GM21529 (cell line): ENCODE measurements at regions not wholly inside any gene's neighbourhood (a gene's known extent, or its start where the extent isn't known, plus 50 kb on each side); places are given as distances from the start of the nearest gene placed in this dataset.
"Not testable (repeated sequence)": the region's sequence is repeated elsewhere in the genome, so short reads cannot be mapped to it uniquely, and the experiment has no call there.

Experiments used
- ATAC-seq: cut with Tn5 transposase; IDR thresholded peaks from one replicate; pipeline ENCODE4 v1.9.1; 2021; ENCODE audit not compliant: unreplicated experiment

DNA sequence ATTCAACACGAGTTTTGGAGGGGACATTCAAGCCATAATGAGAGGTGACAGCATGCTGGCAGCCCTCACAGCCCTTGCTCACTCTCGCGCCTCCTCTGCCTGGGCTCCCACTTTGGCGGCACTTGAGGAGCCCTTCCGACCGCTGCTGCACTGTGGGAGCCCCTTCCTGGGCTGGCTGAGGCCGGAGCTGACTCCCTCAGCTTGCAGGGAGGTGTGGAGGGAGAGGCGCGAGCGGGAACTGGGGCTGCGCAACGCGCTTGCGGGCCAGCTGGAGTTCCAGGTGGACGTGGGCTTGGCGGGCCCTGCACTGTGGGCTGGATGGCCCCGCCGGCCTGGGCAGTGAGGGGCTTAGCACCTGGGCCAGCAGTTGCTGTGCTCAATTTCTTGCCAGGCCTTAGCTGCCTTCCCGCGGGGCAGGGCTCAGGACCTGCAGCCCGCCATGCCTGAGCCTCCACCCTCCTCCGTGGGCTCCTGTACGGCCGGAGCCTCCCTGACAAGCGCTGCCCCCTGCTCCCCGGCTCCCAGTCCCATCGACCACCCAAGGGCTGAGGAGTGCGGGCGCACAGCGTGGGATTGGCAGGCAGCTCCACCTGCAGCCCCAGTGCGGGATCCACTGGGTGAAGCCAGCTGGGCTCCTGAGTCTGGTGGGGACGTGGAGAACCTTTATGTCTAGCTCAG is 123.3 kb downstream of the EFNB1 start:
- not testable (repeated sequence) for ATAC-seq

DNA sequence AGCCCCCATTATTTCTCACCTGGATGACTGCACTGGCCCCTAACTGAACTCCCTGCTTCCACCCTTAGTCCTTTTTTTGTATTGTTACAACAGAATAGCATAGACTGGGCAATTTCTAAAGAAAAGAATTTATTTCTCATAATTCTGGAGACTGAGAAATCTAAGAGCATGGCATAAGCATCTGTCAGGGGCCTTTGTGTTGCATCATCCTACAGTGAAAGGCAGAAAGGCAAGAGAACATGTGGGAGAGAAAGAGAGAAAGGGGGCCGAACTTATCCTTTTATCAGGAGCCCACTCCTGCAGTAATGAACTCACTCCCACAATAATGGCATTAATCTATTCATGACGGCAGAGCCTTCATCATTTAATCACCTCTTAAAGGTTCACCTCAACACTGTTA is 122.1 kb downstream of the EFNB1 start:
- ATAC-seq = no peak

DNA sequence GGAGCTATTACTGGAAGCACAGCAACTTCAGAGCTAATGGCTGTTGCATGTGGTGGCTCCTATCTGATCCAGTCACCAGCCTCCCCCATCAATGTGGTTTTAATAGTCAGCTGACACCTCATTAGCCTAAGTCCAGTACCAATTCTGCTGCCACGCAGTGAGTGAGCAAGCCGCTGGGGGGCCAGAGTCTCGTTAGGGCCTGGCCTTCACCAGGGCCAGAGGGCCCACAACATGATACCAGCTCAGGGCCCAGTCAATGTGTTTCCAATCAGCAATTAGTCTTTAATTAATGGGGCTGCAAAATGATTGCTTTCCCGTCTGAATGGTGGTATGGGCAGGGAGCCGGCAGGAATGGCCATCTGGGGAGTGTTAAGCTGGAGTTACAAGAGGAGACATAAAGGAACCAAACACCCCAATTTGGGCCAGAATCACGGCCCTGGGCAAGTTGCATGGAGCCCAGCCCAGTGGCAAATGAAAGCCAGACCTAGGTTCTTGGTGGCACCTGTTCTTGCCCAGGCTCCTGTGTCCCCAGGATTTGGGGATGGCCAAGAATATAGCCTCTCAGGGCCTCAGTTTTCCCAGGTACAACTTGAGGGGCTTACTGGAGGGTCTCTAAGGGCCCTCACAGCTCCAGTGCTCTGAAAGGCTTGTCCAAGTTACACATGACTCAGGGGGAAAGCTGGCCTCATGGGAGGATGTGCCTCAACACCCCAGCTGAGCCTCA is 119.2 kb downstream of the EFNB1 start:
- no peak for ATAC-seq

DNA sequence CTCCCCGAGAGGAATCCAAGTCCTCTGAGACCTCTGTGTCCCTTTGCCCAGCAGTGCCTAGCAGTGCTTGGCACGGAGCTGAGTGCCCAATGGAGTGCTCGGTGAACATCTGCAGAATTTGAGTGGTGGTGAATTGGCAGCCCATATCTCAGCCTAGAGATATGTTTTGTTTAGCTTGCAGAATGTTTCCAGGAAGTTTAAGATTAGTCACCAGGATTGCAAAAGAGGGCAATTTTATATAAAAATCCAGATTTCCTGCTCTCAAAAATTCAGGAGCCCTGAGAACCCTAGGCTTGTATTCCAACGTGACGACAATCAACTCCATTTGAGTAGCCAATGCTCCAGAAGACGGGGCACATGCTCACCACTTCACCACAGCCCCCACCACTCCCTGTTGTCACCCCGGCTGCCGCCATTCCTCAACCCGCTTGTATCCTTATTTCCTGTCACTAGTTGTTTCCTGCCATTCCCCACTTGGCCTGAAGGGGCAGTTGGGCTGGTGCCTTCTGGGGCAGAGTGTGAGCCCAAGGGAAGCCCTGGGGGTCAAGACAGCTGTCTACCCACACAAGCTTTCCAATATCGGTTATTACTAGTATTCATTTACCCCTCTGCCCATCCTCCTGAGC is 116.9 kb downstream of the EFNB1 start:
- ATAC-seq = no peak

DNA sequence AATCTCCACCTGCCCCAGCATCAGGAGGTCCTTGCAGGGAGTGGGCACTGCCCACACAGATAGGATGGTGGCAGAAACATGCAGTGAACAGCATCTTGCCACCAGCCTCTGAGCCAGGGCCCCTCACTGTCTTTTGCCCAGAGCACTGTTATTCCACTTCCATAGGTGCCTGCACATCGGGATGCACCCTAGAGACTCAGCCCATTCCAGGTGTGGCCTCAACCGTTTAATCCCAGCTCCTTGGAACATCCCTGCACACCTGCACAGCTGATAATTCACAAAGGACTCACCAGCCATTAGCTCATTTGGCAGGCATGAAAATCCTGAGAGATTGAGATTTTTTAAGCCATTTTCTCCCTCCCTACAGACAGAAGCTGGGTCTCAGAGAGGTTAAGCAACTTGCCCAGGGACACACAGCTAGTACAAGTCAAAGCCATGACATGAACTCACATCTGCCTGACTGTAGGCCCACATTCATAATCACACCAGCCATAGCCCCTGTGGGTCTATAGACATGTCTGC is 116.3 kb downstream of the EFNB1 start:
- no peak for ATAC-seq

DNA sequence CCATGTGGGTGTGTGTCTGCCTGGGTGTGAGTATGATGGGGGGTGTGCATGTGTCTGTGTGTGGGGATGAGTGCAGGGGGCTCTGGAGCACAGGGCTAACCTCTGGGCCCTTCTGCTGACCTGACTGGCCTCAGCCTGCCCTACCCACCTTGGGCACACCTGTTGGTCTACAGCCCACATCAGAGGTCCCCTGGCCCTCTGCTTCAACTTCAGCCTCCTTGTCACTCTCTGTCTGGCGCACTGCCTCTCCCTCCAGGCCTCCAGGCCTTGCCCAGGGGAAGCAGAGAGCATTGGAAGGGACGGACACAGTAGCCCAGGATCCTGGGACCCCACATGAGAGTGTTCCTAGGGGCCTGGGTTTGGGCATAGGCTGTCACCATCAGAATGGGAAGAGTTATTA is 115.4 kb downstream of the EFNB1 start:
- ATAC-seq = no peak

DNA sequence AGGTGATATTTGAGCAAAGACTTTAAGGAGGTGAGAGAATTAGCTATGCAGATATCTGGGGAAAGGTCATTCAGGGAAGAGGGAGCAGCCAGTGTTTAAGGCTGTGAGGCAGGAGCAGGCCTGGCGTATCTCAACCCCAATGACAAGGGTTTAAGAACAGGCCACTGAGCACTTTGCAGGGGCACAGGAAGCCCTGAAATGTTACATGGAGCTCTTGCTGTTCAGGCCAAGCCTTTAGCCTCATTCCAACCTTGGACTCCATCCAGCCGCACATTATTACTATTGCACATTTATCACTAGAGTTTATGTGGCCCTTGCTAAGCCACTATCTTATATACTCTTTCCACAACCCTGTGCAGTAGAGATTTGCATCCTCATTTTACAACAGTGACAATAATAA is 114.0 kb downstream of the EFNB1 start:
- no peak for ATAC-seq

DNA sequence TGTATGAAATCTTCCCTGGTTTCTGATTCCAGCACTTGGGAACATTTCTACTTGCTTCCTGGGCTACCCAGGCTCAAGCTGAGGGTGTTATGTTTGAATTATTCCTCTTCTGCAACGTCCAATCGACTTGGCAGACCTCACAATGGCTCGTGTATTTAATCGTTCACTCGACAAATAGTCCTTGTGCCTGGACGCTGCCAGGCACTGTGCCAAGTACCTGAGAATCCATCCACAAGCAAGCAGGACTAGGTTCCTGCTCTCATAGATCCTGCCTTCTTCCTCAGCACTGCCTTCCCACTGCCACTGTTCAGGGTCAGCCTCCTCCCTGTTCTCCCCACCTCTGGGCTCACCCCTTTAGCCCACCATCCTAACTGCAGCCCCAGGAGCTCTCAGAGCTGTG is 113.3 kb downstream of the EFNB1 start:
- no peak for ATAC-seq

DNA sequence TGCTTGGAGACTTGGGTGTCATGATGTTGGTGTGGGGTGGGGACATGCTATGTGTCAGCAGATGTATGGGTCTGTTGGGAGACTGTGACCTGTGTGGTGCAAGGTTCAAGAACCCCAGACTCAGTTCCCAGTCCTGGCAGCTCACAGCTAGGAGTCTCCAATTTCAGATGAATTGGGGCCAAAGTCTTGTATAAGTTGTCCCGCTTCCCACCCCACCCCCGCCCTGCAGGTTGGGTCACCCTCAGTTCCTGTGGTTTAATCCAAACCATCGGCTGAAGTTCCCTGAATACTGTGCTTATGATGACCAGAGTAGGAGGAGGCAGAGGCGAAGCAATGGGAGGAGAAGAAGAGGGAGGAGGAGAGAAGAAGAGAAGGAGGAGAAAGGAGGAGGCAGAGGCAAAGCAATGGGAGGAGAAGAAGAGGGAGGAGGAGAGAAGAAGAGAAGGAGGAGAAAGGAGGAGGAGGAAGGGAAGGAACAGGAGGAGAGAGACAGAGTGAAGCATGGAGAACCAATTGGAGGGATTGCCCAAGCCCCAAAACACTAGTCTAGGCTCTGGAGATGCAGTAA is 112.6 kb downstream of the EFNB1 start:
- no peak for ATAC-seq

DNA sequence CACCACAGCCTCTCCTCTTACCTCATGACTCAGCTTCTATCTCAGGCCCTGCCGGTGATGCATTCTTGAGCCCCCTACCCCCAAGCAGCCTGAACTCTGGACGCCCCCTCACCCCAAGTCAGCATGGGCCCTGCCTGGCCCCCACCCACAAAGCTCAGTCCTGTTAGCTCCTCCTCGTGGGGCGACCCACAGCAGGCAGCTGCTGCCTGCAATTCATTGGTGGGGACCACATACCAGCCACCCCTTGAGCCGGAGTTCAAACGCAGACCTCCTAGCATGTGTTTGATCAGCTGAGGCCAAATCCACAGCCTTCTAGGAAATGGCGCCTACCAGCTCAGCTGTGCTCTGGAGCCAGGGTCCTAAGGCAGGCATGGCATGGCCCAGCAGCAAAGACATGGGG is 111.8 kb downstream of the EFNB1 start:
- ATAC-seq = no peak

DNA sequence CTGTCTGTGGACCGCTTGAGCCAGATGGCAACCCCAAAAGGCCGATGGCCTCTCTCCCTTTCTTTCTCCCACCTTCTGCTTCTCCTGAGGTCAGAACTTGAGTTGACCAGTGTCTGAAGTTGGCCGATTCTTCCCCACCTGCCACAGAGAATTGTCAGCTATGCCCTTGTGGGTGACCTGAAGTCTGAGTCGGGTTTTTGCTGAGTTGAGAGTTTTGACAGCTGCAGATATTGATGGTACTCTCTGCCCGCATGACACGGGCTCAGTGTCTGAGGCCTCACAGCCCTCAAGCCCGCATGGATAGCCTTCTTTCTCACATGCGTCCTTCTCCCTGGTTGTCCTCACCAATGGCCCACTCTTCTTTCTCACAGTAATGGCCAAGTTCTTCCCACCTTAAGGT is 111.0 kb downstream of the EFNB1 start:
- no peak for ATAC-seq

DNA sequence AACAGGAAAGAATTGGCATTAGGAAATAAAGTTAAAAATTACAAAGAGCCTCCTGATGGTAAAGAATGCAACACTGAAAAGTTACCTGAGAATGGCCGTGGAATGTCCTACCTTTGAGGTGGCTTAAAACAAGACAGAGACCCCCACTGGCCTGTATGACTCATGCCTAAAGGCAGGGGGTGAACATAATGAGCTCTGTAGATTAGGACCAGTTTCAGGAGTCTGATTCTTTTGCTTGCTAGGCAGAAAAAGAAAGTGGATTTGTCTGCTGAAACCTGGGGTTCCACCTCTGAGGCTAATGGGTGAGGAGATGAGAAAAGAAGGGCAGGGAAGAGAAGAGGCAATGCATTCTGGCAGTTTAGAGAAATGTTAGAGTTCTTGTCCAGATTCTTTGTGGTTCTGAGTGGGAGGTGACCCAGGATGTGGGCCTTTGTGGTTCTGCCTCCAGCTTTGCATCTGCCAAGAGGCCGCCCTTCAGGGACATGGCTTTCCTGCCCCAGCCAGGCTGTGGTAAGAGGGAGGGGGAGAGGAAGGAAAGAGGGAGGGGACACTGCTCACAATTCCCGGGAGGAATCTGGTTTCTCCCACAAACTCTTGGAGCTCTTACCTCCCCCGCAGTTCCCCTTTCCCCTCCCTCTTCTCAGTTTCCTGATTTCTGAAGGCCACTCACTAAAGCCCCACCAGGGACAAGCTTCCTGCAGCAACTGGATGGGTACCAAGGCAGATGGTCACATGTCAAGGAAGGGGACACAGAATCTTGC is 109.6 kb downstream of the EFNB1 start:
- ATAC-seq = no peak

DNA sequence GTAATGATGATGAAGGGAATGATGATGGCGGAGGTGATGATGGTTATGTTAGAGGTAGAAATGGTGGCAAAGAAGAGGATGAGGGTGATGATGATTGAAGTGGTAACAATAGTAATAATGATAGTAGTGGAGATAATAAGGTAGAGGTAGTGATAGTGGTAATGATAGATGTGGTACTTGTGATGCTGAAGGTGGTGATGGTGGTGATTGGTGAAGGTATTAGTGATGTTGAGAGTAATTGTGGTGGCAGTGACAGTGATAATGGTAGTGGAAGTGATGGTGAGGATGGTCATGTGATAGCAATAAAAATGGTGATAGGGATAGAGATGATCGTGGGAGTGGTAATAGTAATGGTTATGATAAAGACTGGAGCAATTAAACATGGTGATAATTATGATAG is 108.8 kb downstream of the EFNB1 start:
- no peak for ATAC-seq

DNA sequence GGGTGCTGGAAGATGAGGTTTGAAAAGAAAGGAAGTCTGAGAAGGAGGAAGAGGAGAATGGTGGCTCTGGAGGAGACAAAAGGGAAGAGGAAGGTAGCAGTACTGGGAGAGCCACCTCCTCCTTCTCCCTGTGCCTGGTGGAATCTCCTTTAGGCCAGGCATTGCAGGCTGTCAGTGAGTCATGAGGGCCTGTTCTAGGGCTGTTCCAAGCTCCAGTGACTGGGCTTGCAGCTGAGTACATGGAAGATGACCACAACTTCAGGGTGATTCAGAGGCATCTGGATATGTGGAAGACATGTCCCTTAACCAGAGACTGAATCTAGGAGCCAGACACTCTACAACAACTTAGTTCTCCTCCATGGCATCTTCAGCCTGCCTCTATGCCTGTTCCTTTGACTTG is 107.8 kb downstream of the EFNB1 start:
- no peak for ATAC-seq

DNA sequence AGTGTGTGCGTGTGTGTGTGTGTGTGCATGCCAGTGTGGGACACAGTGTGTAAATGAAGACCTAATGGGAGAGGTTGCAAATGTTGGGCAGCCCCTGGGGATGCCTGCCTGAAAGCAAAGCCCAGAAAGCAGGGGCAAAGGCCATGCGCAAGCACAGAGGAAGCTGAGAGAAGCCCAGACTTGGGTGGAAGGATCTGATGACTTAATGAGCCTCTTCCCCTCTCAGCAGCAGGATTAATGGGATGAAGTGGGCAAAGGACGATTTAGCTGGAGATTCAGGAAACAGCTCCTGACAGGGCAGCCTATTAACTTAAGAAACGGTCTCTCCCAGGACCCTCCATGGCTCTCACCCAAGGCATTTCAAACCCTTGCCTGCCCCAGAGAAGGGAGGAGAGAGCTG is 107.3 kb downstream of the EFNB1 start:
- no peak for ATAC-seq

DNA sequence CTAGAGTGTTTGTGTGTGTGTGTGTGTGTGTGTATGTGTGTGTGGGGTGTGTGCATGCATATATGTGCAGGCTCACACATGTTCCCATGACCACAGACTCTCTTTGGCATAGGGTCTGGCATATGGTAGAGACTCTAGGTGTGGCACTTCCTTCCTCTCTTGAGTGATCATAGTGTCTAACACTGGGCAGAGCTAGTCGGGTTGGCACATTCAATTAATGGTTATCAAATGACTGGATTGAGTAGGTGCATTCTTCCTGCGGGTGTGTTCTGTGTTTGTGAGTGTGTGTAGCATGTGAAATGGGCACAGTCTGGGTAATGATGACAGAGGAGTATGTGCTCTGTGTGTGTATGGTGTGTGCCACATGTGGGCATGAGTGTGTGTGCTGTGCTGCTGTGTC is 106.5 kb downstream of the EFNB1 start:
- ATAC-seq = no peak

DNA sequence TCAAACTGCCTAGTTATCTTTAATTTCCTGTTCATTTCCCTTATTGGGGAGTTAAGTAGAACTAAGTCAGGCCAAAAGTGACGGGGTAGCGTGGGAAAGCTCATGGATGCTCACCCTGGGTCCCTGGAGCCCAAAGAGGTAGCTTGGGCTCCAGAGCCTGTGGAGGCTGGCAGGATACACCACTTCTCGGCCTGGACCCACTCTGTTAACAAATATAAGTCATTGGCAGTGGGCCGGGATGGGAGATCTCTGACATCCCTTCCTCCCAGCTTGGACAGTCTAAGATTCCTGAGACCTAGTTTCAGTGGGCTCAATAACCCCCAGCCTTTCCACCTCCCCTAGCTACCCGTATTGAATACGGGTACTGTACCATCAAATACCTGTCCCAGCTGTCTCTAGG is 106.1 kb downstream of the EFNB1 start:
- no peak for ATAC-seq

DNA sequence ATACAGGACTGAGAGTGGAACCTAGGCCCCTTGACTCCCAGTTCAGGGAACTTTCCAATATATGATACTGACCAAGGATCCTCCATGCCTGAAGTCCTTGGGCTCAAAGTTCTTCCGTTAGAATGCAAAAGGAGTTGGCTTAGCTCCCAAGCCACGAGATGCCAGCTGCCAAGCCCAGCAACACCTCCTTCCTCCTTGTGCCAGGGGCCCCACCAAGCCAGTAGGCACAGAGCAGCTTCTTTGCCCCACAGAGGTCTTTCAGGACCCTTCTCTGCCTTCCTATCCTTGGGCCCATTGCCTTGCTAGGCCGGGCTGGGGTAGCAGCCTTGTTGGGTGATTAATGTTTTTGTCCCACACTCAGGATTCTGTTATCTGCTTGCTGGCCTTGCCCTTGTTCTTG is 105.6 kb downstream of the EFNB1 start:
- ATAC-seq = no peak

DNA sequence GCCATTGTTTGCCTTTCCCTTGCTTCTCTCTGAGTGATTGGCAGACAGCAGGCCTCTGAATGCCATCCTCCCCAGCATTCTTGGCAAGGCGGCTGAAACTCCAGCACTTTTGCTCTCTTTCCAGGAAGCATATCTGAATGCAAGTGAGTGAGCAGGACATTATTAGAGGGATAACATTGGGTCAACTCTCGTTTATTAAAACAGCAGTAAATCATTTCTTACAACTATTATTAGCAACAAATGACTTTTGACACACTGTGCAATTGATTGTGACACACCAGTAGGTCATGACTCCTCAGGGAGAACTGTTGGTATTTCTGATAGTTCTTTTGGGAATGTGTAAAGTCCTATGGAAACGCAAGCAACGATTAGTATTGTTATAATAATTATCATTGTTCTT is 103.8 kb downstream of the EFNB1 start:
- no peak for ATAC-seq

DNA sequence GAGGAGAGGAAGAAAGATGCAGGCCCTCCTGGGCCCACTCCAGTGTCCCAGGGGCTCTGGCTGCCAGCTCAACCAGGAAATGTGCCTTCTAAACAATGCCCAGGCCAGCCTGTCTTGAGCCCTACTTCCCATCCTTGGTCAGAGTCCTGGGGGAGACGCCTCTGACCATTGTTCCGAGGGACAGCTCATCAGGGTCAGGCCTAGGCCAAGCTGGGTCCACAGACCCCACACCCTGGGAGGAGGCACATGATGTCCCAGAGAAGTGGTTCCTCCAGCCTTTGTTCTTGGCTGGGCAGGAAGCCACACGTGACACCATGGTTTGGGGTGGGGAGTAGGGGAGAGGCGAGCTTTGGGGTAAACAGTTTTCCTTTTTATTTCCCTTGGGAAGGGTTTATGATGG is 102.5 kb downstream of the EFNB1 start:
- no peak for ATAC-seq
